GM19468 (cell line): ENCODE measurements at regions not wholly inside any gene's neighbourhood (a gene's known extent, or its start where the extent isn't known, plus 50 kb on each side); places are given as distances from the start of the nearest gene placed in this dataset.

Experiments used
- ATAC-seq: cut with Tn5 transposase; IDR thresholded peaks from one replicate; pipeline ENCODE4 v1.9.1; 2021; ENCODE audit warnings: mild to moderate bottlenecking, moderate library complexity, moderate number of reproducible peaks; ENCODE audit not compliant: unreplicated experiment; ENCODE audit errors: extremely low read depth

DNA sequence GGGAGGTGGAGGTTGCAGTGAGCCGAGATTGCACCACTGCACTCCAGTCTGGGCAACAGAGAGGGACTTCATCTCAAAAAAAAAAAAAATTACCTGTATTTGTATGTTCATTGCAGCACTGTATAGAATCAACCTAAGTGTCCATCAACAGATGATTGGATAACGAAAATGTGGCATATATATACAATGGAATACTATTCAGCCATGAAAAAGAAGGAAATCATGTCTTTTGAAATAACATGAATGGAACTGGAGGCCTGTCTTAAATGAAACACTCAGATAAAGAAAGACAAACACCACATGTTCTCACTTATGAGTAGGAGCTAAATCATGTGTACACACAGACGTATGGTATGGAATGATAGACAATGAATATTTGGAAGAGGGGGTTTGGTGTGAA lies 59.4 kb upstream of the MEF2A start:
- no peak for ATAC-seq

DNA sequence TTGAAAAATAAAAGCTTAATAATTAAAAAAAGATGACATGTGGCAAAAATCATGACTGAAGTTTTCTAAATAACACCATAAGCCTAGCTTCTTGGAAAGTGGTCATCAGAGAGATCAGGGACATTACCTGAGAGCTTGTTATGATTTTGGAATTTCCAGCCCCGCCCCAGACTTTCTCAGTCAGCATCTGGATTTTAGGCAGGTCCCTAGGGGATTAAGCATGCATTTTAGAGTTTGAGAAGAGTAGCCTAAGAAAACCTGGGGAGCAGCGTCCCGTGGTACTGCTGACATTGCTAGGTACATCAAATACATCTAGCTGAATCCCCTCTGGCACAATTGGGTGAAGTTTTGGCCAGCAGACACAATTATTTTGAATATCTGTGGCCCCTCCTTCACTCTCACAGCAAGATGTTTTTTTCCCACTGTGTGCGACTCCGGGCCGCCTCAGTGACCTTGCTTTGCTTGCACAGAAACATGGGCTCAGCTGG lies 58.7 kb upstream of the MEF2A start:
- ATAC-seq, result no peak

DNA sequence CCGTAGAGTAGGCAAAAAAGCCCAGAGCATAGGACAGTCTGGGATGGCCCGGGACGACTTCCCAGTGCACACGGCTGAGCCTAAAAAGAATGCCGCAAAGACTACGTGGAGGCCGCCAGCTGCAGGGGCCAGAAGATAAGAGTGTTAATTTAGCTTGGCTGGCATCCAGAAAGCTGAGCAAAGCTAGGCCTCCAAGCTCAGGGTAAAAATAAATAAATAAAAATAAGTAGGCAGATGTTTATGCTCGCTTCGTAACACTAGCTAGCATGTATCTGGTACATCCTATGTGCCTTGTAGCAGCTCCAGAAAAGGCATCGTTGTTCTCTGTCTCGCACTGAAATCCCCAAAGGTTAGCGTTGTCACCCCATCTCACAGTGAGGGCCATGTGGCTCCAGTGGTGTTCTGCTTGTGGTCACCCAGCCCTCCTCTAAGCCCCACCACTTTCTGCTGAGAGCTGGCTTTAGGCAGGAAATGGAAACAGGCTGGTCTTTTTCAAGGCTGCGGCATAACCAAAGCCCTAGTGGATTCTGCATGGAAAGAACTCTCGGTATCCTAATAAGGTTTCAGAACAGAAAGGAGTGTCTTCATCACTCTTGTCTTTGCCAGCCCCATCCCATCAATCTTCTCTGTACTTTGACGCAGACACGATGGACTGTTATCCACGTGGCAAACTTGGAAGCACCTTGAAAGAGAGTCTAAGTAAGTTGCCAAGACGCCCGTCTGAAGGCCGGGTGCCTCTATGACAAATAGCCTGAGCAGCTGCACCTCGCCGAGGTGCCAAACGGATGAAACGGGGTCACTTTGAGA lies 58.1 kb upstream of the MEF2A start:
- no peak for ATAC-seq

DNA sequence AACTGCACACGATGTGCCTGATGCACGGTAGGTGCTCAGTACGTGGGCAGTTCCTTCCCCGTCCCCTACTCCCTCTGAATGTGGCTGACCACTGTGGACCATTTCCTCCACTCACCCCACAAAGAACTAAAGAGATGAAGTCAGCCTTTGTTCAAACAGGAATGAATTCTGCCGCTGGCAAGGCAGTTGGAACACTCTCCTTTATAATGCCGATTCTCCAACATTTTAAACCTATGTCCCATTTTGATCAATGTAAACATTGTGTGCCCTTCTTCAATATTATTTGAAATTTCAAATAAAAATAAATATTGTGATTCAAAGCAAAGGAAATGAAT lies 57.5 kb upstream of the MEF2A start:
- ATAC-seq, result no peak

DNA sequence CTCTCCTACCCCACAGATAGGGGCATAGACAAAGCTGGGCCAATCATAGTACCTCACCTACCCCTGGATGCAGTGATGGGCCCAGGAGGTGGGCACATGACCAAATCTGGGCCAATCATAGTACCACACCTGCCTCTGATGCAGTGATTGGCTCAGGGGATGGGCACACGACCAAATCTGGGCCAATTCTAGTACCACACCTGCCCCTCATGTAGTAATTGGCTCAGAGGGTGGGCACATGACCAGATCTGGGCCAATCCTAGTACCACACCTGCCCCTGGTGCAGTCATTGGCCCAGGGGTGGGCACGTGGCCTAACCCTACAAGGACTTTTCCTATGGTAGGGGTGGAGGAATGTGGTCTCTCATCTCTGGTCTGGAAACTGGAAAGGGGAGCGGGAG lies 56.9 kb upstream of the MEF2A start:
- no peak for ATAC-seq

DNA sequence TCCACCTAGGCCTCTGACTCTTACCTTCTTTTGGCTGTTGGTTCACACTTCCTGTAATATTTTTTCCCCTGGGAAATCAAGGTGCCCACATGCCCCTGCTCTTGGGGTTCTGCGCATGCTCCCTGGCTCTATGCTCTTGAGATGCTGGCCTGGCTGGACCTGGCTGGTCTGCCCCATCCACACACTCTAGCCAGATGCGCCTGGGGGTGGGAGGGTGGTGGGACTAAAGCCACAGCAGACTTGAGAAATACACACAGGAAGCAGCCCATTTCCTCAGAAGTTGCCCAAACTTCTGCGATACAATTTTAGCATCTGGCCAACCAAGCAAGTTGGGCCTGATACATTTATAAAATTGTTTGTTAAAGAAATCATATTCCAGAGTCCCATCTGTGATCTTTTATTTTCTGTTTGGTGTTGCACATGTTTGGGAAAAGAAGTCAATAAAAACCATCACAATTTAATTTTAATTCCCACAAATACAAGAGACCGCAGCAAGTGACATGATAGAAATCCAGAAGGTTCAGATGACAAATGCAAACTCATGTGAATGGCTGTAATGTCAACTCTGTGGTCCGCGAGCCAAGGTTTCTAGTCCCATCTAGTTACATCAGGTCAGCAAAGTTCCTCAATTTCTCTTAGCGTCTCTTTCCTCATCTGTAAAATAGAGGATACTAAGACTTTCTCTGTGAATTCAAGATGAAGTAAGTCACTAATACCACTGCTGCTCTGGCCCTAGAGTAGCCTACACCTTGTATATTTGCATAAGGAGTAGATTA lies 55.9 kb upstream of the MEF2A start:
- no peak for ATAC-seq

DNA sequence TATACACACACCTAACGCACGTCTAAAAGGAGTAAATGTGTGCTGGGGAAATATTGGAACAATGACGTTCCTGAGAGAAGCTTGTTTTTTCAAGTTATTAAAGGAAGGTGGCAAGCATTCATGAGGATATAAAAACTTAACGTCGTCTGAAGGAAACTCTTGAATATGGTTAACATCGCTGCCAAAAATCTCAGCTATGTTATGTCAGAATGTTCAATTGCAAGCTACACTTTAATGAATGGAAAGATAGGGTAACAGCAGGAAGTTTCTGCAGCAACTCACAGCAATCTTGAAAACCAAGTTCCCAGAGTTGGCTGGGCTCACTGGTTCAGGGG lies 54.3 kb upstream of the MEF2A start:
- no peak for ATAC-seq

DNA sequence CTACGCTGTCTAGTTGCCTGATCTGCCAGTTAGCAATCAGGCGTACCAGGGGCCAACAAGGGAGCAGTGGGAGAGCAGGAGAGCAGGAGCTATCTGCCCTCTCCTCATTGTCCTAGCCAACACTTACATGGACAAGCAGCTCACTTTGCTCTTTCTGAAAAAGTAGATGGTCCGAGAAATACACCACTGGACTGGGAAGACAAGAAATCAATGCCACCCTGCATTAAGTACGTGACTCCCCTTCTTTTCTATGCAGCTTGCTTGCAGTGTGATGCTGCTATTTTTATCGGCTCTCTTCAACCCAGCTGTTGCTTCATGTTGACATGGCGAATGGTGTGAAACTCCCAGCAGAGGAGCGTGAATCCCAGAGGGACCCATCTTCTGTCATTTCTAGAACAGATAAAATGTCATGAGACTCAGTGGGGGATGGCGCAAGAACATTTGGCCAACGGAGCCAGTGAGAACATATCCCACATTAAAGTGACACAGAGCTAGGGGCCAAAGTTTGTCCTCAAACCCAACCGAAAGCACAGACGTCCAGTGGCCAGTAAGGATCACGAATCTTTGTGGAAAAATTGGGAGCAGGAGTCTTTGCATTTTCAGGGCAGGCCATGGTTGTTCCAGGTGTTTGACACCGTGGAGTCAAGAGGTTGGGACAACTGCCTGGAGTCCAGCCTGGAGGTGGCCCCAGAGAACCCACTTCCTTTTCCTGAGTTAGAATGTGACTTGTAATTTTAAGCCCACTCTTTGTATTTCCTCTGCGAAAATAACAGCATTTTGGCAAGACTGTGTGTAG lies 53.7 kb upstream of the MEF2A start:
- ATAC-seq, result peak; percentile 63

DNA sequence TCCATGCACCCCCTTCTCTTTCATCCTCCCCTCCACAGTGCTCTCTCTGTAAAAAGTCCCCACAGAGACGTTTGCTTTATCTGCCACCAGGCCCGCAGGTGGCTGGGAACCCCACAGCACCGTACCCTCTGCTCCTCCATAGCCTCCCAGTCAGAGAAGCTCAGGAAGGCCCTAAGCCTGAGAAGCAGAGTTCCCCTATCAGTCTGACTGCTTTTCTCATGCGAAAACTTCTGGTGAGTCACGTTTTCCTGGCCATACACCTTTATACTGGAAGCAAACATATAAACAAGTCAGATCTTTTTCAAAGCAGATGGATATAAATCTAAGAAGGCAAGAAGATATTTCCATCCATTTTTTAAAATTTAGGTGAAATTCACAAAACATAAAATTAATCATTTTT lies 51.5 kb upstream of the MEF2A start:
- ATAC-seq, result no peak
